ENCODE measurements at regions not wholly inside any gene's neighbourhood (a gene's known extent, or its start where the extent isn't known, plus 50 kb on each side); places are given as distances from the start of the nearest gene placed in this dataset.

DNA sequence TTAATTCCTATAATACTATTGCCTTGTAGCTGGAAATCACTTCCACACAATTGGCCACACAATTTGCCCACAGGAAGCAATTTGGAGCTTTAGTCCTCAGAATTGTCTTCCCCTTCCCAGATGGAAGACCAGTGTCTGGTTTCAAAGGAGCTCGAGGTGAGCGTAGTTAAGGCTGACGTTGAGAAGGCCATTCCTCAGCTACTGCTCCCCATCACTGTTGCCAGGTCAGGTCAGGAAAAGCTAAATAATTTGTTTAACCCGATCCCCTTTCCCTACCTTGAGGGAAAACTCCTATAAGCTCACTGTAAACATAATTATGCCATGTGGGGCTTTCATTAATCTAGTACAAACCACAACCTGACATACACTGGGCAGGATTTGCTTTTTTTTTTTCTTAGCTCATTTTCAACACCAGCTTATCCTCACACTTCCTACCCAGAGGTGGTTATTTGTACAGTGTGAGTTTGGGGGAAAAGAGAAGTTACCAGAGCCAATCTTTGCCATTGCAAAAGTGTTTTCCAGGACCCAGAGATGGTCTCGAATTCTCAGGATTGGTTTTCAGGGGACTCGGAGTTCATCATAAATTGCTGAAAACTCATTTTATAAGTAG is 242.7 kb downstream of the CLIC5 start:
- no peak overlapping the region for H3K4me3 ChIP-seq (ENCODE audit: low read depth, low read length)

DNA sequence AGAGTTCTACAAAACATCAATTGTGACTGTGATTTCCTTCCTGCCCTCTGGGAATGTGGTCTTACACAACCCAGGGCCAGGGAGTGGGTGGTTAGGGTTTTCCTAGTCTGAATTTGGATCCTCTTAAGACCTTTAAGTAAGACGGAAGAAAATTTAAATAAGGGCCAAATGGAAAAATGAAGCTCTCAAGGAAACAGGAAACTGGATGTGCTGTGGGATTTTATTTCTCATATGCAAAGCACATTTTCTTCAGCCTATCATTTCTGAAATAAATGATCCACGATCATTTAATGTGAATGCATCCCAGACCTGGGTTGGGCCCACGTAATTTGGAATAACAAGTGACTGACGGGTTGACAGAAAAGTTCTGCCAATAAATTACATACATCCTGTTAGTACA is 243.6 kb downstream of the CLIC5 start:
- Histone ChIP-seq H3K4me1 (ENCODE audit: control insufficient read depth, insufficient read depth, low read length, unreplicated experiment) (no peaks in the 10 kb centered on the region), H3K27me3 (ENCODE audit: insufficient read depth, low read length) (peaks cover 17% of the 10 kb centered on the region), H2AFZ (ENCODE audit: low read length, unreplicated experiment) (no peak overlapping the region), H3K36me3 (ENCODE audit: insufficient read depth, low read length) (no peaks in the 10 kb centered on the region), H3K4me3 (ENCODE audit: low read depth, low read length) (no peak overlapping the region), H3K79me2 (ENCODE audit: control insufficient read depth, insufficient read depth, low read length, unreplicated experiment) (no peaks in the 10 kb centered on the region), H3K27ac (ENCODE audit: low read depth, low read length) (no peak overlapping the region)

More for the DNA sequence above, 242.7 kb downstream of the CLIC5 start:
- Histone ChIP-seq H3K36me3 (ENCODE audit: insufficient read depth, low read length) (no peaks in the 10 kb centered on the region), H3K27ac (ENCODE audit: low read depth, low read length) (no peak overlapping the region), H3K4me1 (ENCODE audit: control insufficient read depth, insufficient read depth, low read length, unreplicated experiment) (no peaks in the 10 kb centered on the region), H3K27me3 (ENCODE audit: insufficient read depth, low read length) (peaks cover 17% of the 10 kb centered on the region), H2AFZ (ENCODE audit: low read length, unreplicated experiment) (no peak overlapping the region), H3K79me2 (ENCODE audit: control insufficient read depth, insufficient read depth, low read length, unreplicated experiment) (no peaks in the 10 kb centered on the region)

DNA sequence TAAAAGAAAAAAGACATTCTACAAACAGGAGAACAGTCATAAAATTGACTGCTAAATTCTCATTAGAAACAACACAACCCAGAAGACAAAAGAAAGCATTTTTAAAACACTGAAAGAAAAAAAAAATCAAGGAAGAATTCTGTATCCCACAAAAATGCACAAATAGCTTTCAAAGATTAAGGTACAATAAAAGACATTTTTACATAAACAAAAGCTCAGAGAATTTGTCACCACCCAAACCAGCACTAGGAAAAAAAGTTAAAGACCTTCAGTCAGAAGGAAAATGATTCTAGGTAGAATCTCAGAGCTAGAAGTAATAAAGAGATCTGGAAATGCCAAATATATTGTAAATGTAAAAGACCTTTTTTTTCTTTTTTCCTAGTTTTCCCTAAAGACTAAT is 252.4 kb downstream of the CLIC5 start:
- no peak overlapping the region for H3K27ac ChIP-seq (ENCODE audit: low read depth, low read length)
- no peak overlapping the region for H2AFZ ChIP-seq (ENCODE audit: low read length, unreplicated experiment)
- no peaks in the 10 kb centered on the region for H3K79me2 ChIP-seq (ENCODE audit: control insufficient read depth, insufficient read depth, low read length, unreplicated experiment)
- H3K4me3 ChIP-seq (ENCODE audit: low read depth, low read length) = no peak overlapping the region
- peaks cover 7% of the 10 kb centered on the region; the same call in 1 of the 2 replicates for H3K27me3 ChIP-seq (ENCODE audit: insufficient read depth, low read length)
- no peaks in the 10 kb centered on the region for H3K4me1 ChIP-seq (ENCODE audit: control insufficient read depth, insufficient read depth, low read length, unreplicated experiment)
- no peaks in the 10 kb centered on the region for H3K36me3 ChIP-seq (ENCODE audit: insufficient read depth, low read length)

DNA sequence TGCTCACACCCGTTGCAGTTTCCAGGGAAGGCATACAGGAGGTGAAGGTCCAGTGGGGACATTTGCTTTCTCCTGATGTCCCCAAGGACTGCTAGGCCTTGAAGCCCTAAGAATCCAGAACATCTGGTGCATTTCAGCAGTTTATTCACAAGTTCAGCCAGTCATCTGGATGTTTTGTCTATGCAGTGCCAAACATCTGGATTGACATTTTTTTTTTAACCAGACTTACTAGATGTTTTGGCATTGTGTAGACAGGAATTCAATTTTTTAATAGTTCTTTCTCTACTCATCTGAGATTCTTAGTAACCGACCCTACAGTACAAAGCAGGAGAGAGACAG is 256.2 kb downstream of the CLIC5 start:
- no peaks in the 10 kb centered on the region for H3K36me3 ChIP-seq (ENCODE audit: insufficient read depth, low read length)
- H3K27ac ChIP-seq (ENCODE audit: low read depth, low read length) = no peak overlapping the region
- no peaks in the 10 kb centered on the region for H3K79me2 ChIP-seq (ENCODE audit: control insufficient read depth, insufficient read depth, low read length, unreplicated experiment)
- no peak overlapping the region for H3K4me3 ChIP-seq (ENCODE audit: low read depth, low read length)
- no peak overlapping the region for H2AFZ ChIP-seq (ENCODE audit: low read length, unreplicated experiment)
- H3K27me3 ChIP-seq (ENCODE audit: insufficient read depth, low read length) = peaks cover 12% of the 10 kb centered on the region
- no peaks in the 10 kb centered on the region for H3K4me1 ChIP-seq (ENCODE audit: control insufficient read depth, insufficient read depth, low read length, unreplicated experiment)

DNA sequence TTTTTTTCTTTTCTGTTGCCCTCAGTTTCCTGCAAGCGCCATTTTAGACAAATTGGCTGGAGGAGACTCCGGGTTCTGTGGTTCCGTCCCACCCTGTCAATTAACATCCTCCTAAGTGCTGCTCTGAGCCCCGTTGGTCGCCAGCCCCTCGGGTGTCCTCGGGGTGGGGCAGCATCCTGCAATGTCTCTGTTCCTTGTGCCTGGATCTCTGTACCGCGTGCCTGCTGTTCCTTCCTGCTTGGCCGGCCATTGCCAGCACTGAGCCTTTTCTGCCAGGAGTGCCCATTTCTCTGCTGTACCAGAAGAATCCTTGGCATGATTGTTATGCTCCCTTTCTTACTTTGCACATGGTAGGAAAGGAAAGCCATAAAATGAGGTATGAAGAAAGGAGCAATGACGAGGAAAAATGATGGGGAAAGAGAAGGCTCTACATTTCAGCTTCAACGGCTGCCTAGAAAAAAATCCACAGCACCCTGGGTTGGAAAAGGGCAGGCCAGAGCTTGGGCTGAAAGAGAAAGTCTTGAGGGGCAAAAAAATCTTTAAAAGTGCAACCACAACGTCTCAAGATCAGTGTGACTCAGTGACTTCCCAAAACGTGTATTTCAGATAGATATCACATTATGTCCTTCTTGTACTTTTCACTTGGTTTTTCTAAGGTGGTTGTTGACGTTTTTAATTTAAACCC is 256.7 kb downstream of the CLIC5 start:
- Histone ChIP-seq H3K4me3 (ENCODE audit: low read depth, low read length) (no peak overlapping the region), H3K79me2 (ENCODE audit: control insufficient read depth, insufficient read depth, low read length, unreplicated experiment) (no peaks in the 10 kb centered on the region), H3K27ac (ENCODE audit: low read depth, low read length) (no peak overlapping the region), H2AFZ (ENCODE audit: low read length, unreplicated experiment) (no peak overlapping the region), H3K27me3 (ENCODE audit: insufficient read depth, low read length) (peaks cover 12% of the 10 kb centered on the region), H3K4me1 (ENCODE audit: control insufficient read depth, insufficient read depth, low read length, unreplicated experiment) (no peaks in the 10 kb centered on the region), H3K36me3 (ENCODE audit: insufficient read depth, low read length) (no peaks in the 10 kb centered on the region)

DNA sequence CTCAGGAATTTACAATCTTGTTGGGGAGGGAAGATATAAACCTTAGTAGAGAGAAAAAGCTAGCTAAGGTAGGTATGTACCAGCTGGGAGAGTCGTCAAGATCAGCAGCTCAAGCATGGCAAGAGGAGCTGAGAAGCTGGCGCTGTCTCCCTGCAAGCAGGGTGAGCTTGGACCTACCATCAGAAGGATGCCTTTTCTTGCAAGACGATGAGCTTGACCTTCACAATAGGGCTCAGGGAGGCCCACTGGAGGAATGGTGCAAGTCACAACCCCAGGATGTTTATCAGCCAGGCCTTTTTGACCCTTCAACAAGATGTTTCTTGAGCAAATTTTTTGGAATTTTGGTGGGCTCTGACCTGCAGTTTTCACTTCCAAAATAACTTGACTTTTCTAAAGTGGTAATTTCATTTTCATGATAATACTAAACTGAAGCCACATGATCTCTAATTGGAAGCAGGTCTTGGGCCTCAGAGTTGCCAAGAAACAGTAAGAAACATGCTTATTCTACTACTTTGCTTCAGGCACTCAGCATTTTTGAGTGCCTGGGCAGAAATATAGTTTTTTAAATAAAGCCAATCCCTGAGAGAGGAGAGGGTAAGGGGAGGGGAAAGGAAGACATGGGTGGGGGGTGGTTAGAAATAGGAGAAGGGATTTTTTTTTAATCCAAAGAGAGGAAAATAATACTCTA is 258.1 kb downstream of the CLIC5 start:
- Histone ChIP-seq H2AFZ (ENCODE audit: low read length, unreplicated experiment) (no peak overlapping the region), H3K27me3 (ENCODE audit: insufficient read depth, low read length) (peaks cover 9% of the 10 kb centered on the region), H3K36me3 (ENCODE audit: insufficient read depth, low read length) (no peaks in the 10 kb centered on the region), H3K79me2 (ENCODE audit: control insufficient read depth, insufficient read depth, low read length, unreplicated experiment) (no peaks in the 10 kb centered on the region), H3K4me3 (ENCODE audit: low read depth, low read length) (no peak overlapping the region), H3K27ac (ENCODE audit: low read depth, low read length) (no peak overlapping the region), H3K4me1 (ENCODE audit: control insufficient read depth, insufficient read depth, low read length, unreplicated experiment) (no peaks in the 10 kb centered on the region)

DNA sequence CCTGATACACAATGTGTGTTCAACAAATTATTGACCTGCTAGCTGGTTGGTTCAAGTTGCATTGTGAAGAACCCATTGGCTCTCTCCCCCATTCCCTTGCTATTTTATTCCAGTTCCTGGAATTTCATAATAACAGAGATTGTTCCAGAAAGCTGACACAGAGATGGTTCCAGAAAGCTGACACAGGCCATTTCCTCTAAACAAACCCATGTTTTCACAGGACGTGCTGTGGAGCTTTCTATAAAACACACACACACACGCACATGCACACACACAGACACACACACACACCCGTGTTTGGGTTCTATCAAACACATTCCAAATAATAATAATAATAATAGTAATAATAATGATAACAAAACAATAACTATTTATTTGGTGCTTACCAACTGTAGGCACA is 259.1 kb downstream of the CLIC5 start:
- Histone ChIP-seq H3K36me3 (ENCODE audit: insufficient read depth, low read length) (no peaks in the 10 kb centered on the region), H3K4me1 (ENCODE audit: control insufficient read depth, insufficient read depth, low read length, unreplicated experiment) (no peaks in the 10 kb centered on the region), H3K4me3 (ENCODE audit: low read depth, low read length) (no peak overlapping the region), H3K27me3 (ENCODE audit: insufficient read depth, low read length) (peaks cover 16% of the 10 kb centered on the region), H3K79me2 (ENCODE audit: control insufficient read depth, insufficient read depth, low read length, unreplicated experiment) (no peaks in the 10 kb centered on the region), H2AFZ (ENCODE audit: low read length, unreplicated experiment) (no peak overlapping the region), H3K27ac (ENCODE audit: low read depth, low read length) (no peak overlapping the region)

DNA sequence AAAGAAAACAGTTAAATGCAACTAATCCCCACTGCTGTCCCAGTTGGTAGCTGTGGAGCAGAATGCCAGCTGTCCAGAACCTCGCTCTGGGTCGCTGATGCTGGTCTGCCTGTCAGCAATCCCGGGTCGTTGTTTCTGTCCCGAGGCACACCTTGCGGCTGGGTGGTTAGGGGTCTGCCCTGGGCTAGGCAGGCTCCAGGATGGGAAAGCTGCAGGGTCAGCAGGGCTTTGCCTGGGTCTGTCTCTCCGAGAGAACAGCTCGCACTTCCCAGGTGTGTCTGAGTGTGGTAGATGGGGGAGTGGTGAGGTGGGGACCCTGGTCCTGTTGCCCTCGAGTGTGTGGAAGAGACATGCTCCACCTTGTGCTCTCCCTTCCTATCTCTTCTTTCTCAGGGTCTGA is 261.2 kb downstream of the CLIC5 start:
- no peaks in the 10 kb centered on the region for H3K36me3 ChIP-seq (ENCODE audit: insufficient read depth, low read length)
- H3K79me2 ChIP-seq (ENCODE audit: control insufficient read depth, insufficient read depth, low read length, unreplicated experiment) = no peaks in the 10 kb centered on the region
- no peak overlapping the region for H3K4me3 ChIP-seq (ENCODE audit: low read depth, low read length)
- H3K4me1 ChIP-seq (ENCODE audit: control insufficient read depth, insufficient read depth, low read length, unreplicated experiment) = no peaks in the 10 kb centered on the region
- no peak overlapping the region for H3K27ac ChIP-seq (ENCODE audit: low read depth, low read length)
- H2AFZ ChIP-seq (ENCODE audit: low read length, unreplicated experiment) = no peak overlapping the region
- peaks cover 38% of the 10 kb centered on the region for H3K27me3 ChIP-seq (ENCODE audit: insufficient read depth, low read length)

DNA sequence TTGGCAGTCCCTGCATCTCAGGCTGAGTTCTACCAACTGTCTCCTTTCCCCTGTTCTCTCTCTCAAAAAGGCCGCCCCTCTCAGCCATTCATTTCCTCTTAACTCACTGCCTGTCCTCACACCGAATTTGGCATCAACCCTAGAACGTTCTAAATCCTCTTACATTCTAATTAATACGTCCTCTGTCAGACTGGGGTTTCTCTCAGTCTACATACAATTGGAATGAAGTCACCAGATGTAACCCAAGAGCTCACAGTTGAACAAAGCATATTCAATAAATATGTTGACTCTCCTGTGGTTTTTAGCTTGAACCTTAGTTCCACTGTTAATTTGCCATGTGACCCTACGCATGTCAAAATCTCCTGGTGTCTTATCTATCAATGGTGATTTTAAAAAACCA is 269.6 kb downstream of the CLIC5 start:
- peaks cover 33% of the 10 kb centered on the region for H3K27me3 ChIP-seq (ENCODE audit: insufficient read depth, low read length)
- H2AFZ ChIP-seq (ENCODE audit: low read length, unreplicated experiment) = no peak overlapping the region
- no peaks in the 10 kb centered on the region for H3K36me3 ChIP-seq (ENCODE audit: insufficient read depth, low read length)
- H3K27ac ChIP-seq (ENCODE audit: low read depth, low read length) = no peak overlapping the region
- no peaks in the 10 kb centered on the region for H3K4me1 ChIP-seq (ENCODE audit: control insufficient read depth, insufficient read depth, low read length, unreplicated experiment)
- H3K4me3 ChIP-seq (ENCODE audit: low read depth, low read length) = no peak overlapping the region
- H3K79me2 ChIP-seq (ENCODE audit: control insufficient read depth, insufficient read depth, low read length, unreplicated experiment) = no peaks in the 10 kb centered on the region

DNA sequence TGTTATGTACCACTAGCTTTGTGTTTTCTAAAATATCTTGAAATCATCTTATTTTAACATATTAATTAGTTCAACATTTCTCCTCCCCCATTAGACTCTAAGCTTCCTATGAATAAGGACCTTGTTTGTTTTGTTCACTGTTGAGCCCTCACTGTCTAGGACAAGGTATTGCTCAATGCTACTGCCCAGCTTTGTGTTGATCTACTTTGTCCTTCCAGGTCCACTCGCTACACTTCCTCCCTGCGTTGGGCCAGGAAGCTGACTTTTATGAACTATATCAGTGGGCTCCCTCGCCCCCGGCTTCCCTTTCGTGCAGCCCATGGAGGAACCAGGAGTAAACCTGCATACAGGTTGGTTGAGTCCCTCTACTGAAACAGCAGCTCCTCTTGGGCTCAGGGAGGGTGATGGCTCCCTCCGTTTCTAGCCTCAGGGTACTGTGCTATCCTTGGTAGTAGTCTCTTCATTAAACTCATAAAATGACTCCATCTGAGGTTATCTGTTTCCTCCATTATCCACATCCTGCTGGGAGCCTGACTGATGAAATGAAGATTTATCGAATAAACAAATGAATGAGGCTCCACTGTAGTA is 272.5 kb downstream of the CLIC5 start:
- no peak overlapping the region for H3K27ac ChIP-seq (ENCODE audit: low read depth, low read length)
- H3K27me3 ChIP-seq (ENCODE audit: insufficient read depth, low read length) = peaks cover 8% of the 10 kb centered on the region; the same call in 1 of the 2 replicates
- H3K36me3 ChIP-seq (ENCODE audit: insufficient read depth, low read length) = no peaks in the 10 kb centered on the region
- no peaks in the 10 kb centered on the region for H3K79me2 ChIP-seq (ENCODE audit: control insufficient read depth, insufficient read depth, low read length, unreplicated experiment)
- H3K4me3 ChIP-seq (ENCODE audit: low read depth, low read length) = no peak overlapping the region
- H2AFZ ChIP-seq (ENCODE audit: low read length, unreplicated experiment) = no peak overlapping the region
- H3K4me1 ChIP-seq (ENCODE audit: control insufficient read depth, insufficient read depth, low read length, unreplicated experiment) = no peaks in the 10 kb centered on the region
